Cerebellar cortex (tissue), 1 donor: ENCODE measurements at regions not wholly inside any gene's neighbourhood (a gene's known extent, or its start where the extent isn't known, plus 50 kb on each side); places are given as distances from the start of the nearest gene placed in this dataset.

ENCODE experiments used
- DNase-seq: peaks from one replicate; pipeline ENCODE4 v3.0.0-alpha.2; 2015; ENCODE audit warnings: low spot score

- no peak for DNase-seq
Measured at GRCh38 chr2:18651842-18652774, 62.7 kb upstream of the NT5C1B start.

- no peak for DNase-seq
Measured at GRCh38 chr2:18650221-18650620, 60.9 kb upstream of the NT5C1B start.

GRCh38 chr2:18649502-18650135 lies 60.2 kb upstream of the NT5C1B start:
- DNase-seq, result no peak

GRCh38 chr2:18648161-18648560 lies 58.8 kb upstream of the NT5C1B start:
- DNase-seq, result no peak

GRCh38 chr2:18647731-18648130 lies 58.4 kb upstream of the NT5C1B start:
- no peak for DNase-seq

- no peak for DNase-seq
Measured at GRCh38 chr2:18645315-18645714, 55.9 kb upstream of the NT5C1B start.

GRCh38 chr2:18644115-18644462 lies 54.7 kb upstream of the NT5C1B start:
- DNase-seq, result no peak

- no peak for DNase-seq
Measured at GRCh38 chr2:18643326-18644114, 54.2 kb upstream of the NT5C1B start.

GRCh38 chr2:18641823-18642222 lies 52.5 kb upstream of the NT5C1B start:
- DNase-seq, result no peak

GRCh38 chr2:18639756-18640453 lies 50.5 kb upstream of the NT5C1B start:
- DNase-seq, result no peak
